ENCODE measurements at regions not wholly inside any gene's neighbourhood (a gene's known extent, or its start where the extent isn't known, plus 50 kb on each side); places are given as distances from the start of the nearest gene placed in this dataset.

DNA sequence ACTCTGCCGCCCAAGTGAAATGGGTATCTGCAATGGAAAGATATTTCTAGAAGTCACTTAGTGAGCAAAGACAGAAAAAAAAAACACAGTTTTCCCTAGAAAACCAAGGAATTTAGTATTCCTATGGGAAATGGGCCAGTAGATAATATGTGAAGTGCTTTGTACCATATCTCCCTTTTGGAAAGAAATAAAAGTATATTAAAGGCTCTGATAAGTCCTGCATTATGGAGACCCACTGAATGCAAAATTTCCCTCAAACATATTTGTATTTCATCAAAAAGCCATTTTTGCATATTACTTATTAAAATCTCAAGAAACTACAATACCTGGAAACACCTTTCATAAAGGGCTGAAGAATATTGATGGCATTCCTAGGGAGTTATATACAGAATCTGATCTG, 51.6 kb upstream of the DYNLRB2 start:
- DNase-seq, result no peak
- Histone ChIP-seq H3K27me3 (no peaks in the 10 kb centered on the region), H3K27ac (no peak overlapping the region), H3K36me3 (no peaks in the 10 kb centered on the region), H3K4me3 (no peak overlapping the region), H3K9me3 (replicated peaks) (no peaks in the 10 kb centered on the region), H3K4me1 (no peaks in the 10 kb centered on the region)

- Histone ChIP-seq H3K4me3 (no peak overlapping the region), H3K27ac (no peak overlapping the region), H3K9me3 (replicated peaks) (no peaks in the 10 kb centered on the region), H3K4me1 (no peaks in the 10 kb centered on the region), H3K36me3 (no peaks in the 10 kb centered on the region), H3K27me3 (no peaks in the 10 kb centered on the region)
- no peak for DNase-seq
Measured at GRCh38 chr16:80488167-80488566, 52.6 kb upstream of the DYNLRB2 start.

DNA sequence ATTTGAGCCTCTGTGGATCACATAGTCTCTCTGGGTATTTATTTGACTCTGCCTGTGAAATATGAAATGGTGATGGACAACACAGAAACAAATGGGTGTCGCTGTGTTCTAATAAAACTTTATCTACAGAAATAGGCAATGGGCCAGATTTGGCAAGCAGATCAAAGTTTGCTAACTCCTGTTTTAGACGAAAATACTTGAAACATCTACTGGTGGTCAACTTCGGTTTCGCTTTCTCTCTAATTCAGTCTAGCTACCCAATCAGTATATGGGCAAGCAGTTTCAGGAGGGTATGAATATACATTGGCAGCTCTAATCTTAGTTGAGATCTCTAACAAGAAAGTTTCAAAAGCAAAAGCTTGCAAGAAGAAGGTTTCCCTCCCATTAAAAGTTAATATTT, 60.1 kb upstream of the DYNLRB2 start:
- H3K27ac ChIP-seq, result no peak overlapping the region
- H3K36me3 ChIP-seq, result no peaks in the 10 kb centered on the region
- H3K4me3 ChIP-seq, result no peak overlapping the region
- H3K27me3 ChIP-seq, result no peaks in the 10 kb centered on the region
- DNase-seq, result no peak
- H3K4me1 ChIP-seq, result no peaks in the 10 kb centered on the region
- no peaks in the 10 kb centered on the region for H3K9me3 ChIP-seq (replicated peaks)

GRCh38 chr16:80477838-80478237, 63.0 kb upstream of the DYNLRB2 start:
- H3K27ac ChIP-seq, result no peak overlapping the region
- H3K9me3 ChIP-seq (replicated peaks), result no peaks in the 10 kb centered on the region
- no peaks in the 10 kb centered on the region for H3K27me3 ChIP-seq
- no peaks in the 10 kb centered on the region for H3K36me3 ChIP-seq
- no peaks in the 10 kb centered on the region for H3K4me1 ChIP-seq
- no peak for DNase-seq
- no peak overlapping the region for H3K4me3 ChIP-seq

DNA sequence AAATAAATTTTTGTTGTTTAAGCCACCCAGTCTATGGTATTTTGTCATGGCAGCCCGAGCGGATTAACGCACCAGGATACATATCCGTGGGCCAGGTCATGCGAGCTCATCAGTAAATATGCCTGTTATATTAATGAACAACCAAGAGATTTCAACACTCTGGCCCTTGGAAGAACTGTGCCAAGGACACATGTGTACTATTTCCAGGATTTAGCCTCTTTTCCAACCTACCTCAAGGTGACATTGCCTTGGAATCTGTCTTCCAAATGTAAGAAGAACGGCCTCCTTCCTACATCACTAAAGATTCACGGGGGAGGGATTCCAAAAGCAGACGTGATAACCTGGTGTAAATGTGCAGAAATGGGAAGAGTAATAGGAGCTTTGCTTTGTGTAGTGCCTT, 72.8 kb upstream of the DYNLRB2 start:
- no peaks in the 10 kb centered on the region for H3K9me3 ChIP-seq (replicated peaks)
- DNase-seq, result no peak
- H3K27me3 ChIP-seq, result no peaks in the 10 kb centered on the region
- no peaks in the 10 kb centered on the region for H3K36me3 ChIP-seq
- no peaks in the 10 kb centered on the region for H3K4me1 ChIP-seq
- H3K27ac ChIP-seq, result no peak overlapping the region
- H3K4me3 ChIP-seq, result no peak overlapping the region

DNA sequence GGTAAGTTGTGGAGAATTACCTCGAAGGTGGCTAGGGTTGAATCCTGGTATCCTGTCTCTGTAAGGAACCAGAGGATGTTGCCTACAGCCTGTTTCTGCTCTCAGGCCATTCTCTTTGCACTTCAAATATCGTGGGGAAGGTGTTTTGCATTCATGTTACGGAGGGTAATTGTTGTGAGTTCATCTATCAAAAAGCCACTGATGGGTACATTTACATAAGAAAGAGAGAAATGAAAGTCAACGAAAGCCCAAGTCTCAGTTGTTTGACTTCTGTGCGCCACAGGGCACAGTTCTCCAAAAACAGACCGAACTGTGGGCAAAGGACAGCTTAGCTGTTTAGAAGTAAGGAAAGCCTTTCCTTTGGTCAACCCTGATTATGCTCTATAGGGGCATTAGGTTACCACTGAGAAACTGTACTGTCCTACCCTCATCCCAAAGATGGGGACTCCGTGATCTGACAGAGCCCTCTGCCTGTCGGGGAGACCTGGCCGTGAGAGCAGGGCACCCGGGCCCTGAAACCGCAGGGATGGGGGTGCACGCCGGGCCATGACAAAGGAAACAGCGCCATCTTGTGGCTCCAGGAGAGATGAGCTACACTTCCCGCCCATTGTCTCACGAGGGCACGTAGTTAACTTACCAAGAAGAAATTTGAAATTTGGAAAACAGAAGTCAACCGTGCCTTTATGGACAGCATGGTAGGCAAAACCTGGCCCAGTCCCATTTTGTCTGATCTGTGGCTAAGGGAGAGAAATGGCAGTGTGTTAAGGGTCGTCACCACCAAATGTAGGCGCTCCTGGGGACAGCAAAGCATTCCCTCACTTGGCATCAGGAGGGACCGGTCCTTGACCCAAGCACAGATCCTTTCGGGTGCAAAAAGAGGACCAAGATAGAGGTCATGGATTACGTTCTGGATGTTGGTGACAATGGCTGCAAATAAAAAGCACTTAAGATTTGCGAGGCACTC, 74.5 kb upstream of the DYNLRB2 start:
- H3K27ac ChIP-seq, result no peak overlapping the region
- DNase-seq, result peak; percentile 27 to 67
- no peak overlapping the region for H3K4me3 ChIP-seq
- no peaks in the 10 kb centered on the region for H3K9me3 ChIP-seq (replicated peaks)
- no peaks in the 10 kb centered on the region for H3K36me3 ChIP-seq
- no peaks in the 10 kb centered on the region for H3K27me3 ChIP-seq
- H3K4me1 ChIP-seq, result no peaks in the 10 kb centered on the region

- H3K4me3 ChIP-seq, result no peak overlapping the region
- DNase-seq, result no peak
- no peaks in the 10 kb centered on the region for H3K36me3 ChIP-seq
- H3K27ac ChIP-seq, result no peak overlapping the region
- H3K9me3 ChIP-seq (replicated peaks), result no peaks in the 10 kb centered on the region
- H3K27me3 ChIP-seq, result no peaks in the 10 kb centered on the region
- no peaks in the 10 kb centered on the region for H3K4me1 ChIP-seq
Measured at GRCh38 chr16:80463751-80464495, 76.9 kb upstream of the DYNLRB2 start.

GRCh38 chr16:80463326-80463725, 77.5 kb upstream of the DYNLRB2 start:
- DNase-seq, result no peak
- no peaks in the 10 kb centered on the region for H3K36me3 ChIP-seq
- no peaks in the 10 kb centered on the region for H3K4me1 ChIP-seq
- no peaks in the 10 kb centered on the region for H3K9me3 ChIP-seq (replicated peaks)
- H3K27me3 ChIP-seq, result no peaks in the 10 kb centered on the region
- H3K4me3 ChIP-seq, result no peak overlapping the region
- H3K27ac ChIP-seq, result no peak overlapping the region

GRCh38 chr16:80462917-80463316, 77.9 kb upstream of the DYNLRB2 start:
- H3K27ac ChIP-seq, result no peak overlapping the region
- H3K4me1 ChIP-seq, result no peaks in the 10 kb centered on the region
- H3K9me3 ChIP-seq (replicated peaks), result no peaks in the 10 kb centered on the region
- no peak overlapping the region for H3K4me3 ChIP-seq
- DNase-seq, result no peak
- no peaks in the 10 kb centered on the region for H3K27me3 ChIP-seq
- H3K36me3 ChIP-seq, result no peaks in the 10 kb centered on the region

- DNase-seq, result no peak
- Histone ChIP-seq H3K36me3 (no peaks in the 10 kb centered on the region), H3K27me3 (no peaks in the 10 kb centered on the region), H3K4me3 (no peak overlapping the region), H3K4me1 (no peaks in the 10 kb centered on the region), H3K27ac (no peak overlapping the region), H3K9me3 (replicated peaks) (no peaks in the 10 kb centered on the region)
Measured at GRCh38 chr16:80460988-80461387, 79.8 kb upstream of the DYNLRB2 start.

GRCh38 chr16:80459966-80460365, 80.8 kb upstream of the DYNLRB2 start:
- no peaks in the 10 kb centered on the region for H3K27me3 ChIP-seq
- no peaks in the 10 kb centered on the region for H3K9me3 ChIP-seq (replicated peaks)
- H3K36me3 ChIP-seq, result no peaks in the 10 kb centered on the region
- DNase-seq, result no peak
- no peak overlapping the region for H3K4me3 ChIP-seq
- H3K27ac ChIP-seq, result no peak overlapping the region
- H3K4me1 ChIP-seq, result no peaks in the 10 kb centered on the region

DNA sequence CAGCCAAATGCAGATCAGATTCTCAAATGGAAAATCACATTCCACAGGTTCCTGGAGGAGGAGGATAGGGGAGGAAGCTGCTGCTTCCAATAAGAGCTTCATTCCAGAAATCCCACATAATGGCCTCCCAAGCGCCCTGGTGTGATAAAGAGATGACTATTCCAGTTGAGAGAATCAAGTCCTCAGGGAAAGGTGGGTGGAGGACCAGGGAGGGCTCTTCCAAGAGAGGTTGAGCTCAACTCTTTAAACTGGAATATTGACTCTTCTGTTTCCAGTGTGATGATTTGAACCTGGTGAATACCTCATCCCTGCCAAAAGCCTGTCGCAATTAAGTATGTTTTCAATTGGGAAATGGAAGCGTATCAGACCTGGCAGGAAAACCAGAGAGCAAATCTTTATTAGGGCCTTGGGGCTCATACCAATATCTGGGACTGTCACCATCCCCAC, 81.4 kb upstream of the DYNLRB2 start:
- Histone ChIP-seq H3K9me3 (replicated peaks) (no peaks in the 10 kb centered on the region), H3K27ac (no peak overlapping the region), H3K36me3 (no peaks in the 10 kb centered on the region), H3K27me3 (no peaks in the 10 kb centered on the region), H3K4me3 (no peak overlapping the region), H3K4me1 (no peaks in the 10 kb centered on the region)
- no peak for DNase-seq

DNA sequence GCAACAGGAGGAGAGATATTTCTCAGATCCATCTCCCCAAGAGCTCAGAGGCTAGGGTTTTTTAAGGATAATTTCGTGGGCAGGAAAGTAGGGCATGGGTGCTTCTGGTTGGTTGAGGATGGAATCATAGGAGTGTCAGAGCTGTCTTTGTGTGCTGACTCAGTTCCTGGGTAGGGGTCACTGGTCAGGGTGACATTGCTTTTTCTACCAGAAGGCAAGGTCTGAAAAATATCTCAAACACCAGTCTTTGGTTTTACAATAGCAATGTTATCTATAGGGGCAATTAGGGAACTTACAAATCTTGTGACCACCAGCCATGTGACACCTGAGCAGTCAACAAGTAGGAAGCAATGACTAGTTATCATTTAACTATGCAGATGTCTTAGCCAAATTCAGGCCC, 82.9 kb upstream of the DYNLRB2 start:
- H3K27ac ChIP-seq, result no peak overlapping the region
- no peak for DNase-seq
- H3K4me1 ChIP-seq, result no peaks in the 10 kb centered on the region
- H3K27me3 ChIP-seq, result no peaks in the 10 kb centered on the region
- H3K36me3 ChIP-seq, result no peaks in the 10 kb centered on the region
- no peak overlapping the region for H3K4me3 ChIP-seq
- no peaks in the 10 kb centered on the region for H3K9me3 ChIP-seq (replicated peaks)

- Histone ChIP-seq H3K4me3 (no peak overlapping the region), H3K9me3 (replicated peaks) (no peaks in the 10 kb centered on the region), H3K27me3 (no peaks in the 10 kb centered on the region), H3K27ac (no peak overlapping the region), H3K36me3 (no peaks in the 10 kb centered on the region), H3K4me1 (no peaks in the 10 kb centered on the region)
- DNase-seq, result no peak
Measured at GRCh38 chr16:80454802-80455201, 86.0 kb upstream of the DYNLRB2 start.

DNA sequence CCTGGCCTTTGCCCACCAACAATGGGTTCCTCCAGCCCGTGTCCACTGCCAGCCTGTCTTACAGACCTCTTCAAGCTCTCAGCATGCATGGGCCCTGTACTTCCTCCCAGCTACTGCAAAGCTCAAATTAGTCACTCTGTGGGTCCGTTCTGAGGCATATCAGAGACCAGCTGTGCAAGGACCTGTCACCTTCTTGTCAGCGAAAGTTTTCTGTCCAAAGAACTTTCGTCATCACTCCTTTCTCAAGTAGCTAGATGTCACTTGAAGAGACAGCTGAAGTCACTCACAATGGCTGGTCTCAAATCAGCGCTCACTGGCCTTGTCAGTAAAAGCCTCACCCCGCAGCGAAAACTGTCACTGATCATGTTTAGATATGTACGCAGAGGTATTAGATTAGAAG, 91.4 kb upstream of the DYNLRB2 start:
- H3K4me1 ChIP-seq, result no peaks in the 10 kb centered on the region

More for the DNA sequence above, 91.4 kb upstream of the DYNLRB2 start:
- Histone ChIP-seq H3K27me3 (no peaks in the 10 kb centered on the region), H3K4me3 (no peak overlapping the region), H3K27ac (no peak overlapping the region), H3K36me3 (no peaks in the 10 kb centered on the region), H3K9me3 (replicated peaks) (no peaks in the 10 kb centered on the region)
- no peak for DNase-seq

Data from SJCRH30 (cell line).